ENCODE measurements at regions not wholly inside any gene's neighbourhood (a gene's known extent, or its start where the extent isn't known, plus 50 kb on each side); places are given as distances from the start of the nearest gene placed in this dataset.

- TF ChIP-seq CTCF (IDR thresholded peaks at IDR 0.05) (no peak), ZFX (IDR thresholded peaks at IDR 0.05; ENCODE audit: borderline replicate concordance) (no peak)
These were observed 339.4 kb upstream of the KIAA1217 start for GRCh38 chr10:23869548-23869947.

All from 22Rv1 (cell line).